Esophagus muscularis mucosa (tissue), 4 donors: ENCODE measurements at regions not wholly inside any gene's neighbourhood (a gene's known extent, or its start where the extent isn't known, plus 50 kb on each side); places are given as distances from the start of the nearest gene placed in this dataset.

Source experiments
- DNase-seq: peaks from one replicate; pipeline ENCODE4 v3.0.0-alpha.2; 2017; ENCODE audit errors: extremely low spot score
- H3K27ac ChIP-seq, 4 donors: fragments of 200-600 bp; sonication (generic); replicated peaks in 1 of 4; 1 replicate in 3 of 4; 2 replicates in 1 of 4; pipeline ENCODE4 v1.5.1; 2016 to 2019; ENCODE audit warnings: mild to moderate bottlenecking in 1 of 4
- H3K27me3 ChIP-seq, 4 donors: fragments of 200-600 bp; sonication (generic); one replicate each; pipeline versions ENCODE4 v1.5.1 to v1.6.0; 2016 to 2019
- H3K36me3 ChIP-seq, 4 donors: fragments of 200-600 bp; sonication (generic); one replicate each; pipeline ENCODE4 v1.5.1; 2016 to 2019
- H3K4me1 ChIP-seq, 4 donors: fragments of 200-600 bp; sonication (generic); one replicate each; pipeline ENCODE4 v1.5.1; 2016 to 2019
- H3K4me3 ChIP-seq, 4 donors: fragments of 200-600 bp; sonication (generic); 1 replicate in 2 of 4; 2 replicates in 2 of 4; pipeline ENCODE4 v1.5.1; 2016 to 2019; ENCODE audit warnings: mild to moderate bottlenecking in 4 of 4, moderate library complexity in 1 of 4
- H3K9me3 ChIP-seq, 4 donors: fragments of 200-600 bp; sonication (generic); 1 replicate in 3 of 4; 2 replicates in 1 of 4; pipeline ENCODE4 v1.5.1; 2016 to 2019
- EP300 ChIP-seq: sonication (generic); formaldehyde crosslinking; IDR thresholded peaks from one replicate; pipeline ENCODE4 v1.6.1; 2017; ENCODE audit warnings: antibody characterized with exemption
- POLR2A ChIP-seq: fragments of 450-650 bp; IDR thresholded peaks from one replicate; pipeline ENCODE4 v1.6.1; 2017; ENCODE audit warnings: antibody characterized with exemption, moderate library complexity, mild to moderate bottlenecking, low read depth
- POLR2AphosphoS5 ChIP-seq, 2 donors: sonication (generic); formaldehyde crosslinking; IDR thresholded peaks; one replicate each; pipeline ENCODE4 v1.6.1; 2017; ENCODE audit warnings: antibody characterized with exemption in 2 of 2
- WGBS: methylation state at CpG from one replicate; pipeline ENCODE4 v1.1.5; 2018; 5-methylcytosine and 5-hydroxymethylcytosine counted together
- intact Hi-C: fragments of 100-400 bp; cut with DNase I; formaldehyde crosslinking; loops from one replicate; pipeline ENCODE4 v1.15.1; 2023
- TF ChIP-seq, protein P1 (sequence below), 3 experiments: fragments of 200-600 bp in 2 of 3; fragments of 450-650 bp in 1 of 3; sonication (generic) in 2 of 3; IDR thresholded peaks; one replicate each; pipeline ENCODE4 v1.5.1; 2017 to 2019; ENCODE audit warnings: antibody characterized with exemption in 3 of 3, mild to moderate bottlenecking in 2 of 3, moderate library complexity in 1 of 3

DNA sequence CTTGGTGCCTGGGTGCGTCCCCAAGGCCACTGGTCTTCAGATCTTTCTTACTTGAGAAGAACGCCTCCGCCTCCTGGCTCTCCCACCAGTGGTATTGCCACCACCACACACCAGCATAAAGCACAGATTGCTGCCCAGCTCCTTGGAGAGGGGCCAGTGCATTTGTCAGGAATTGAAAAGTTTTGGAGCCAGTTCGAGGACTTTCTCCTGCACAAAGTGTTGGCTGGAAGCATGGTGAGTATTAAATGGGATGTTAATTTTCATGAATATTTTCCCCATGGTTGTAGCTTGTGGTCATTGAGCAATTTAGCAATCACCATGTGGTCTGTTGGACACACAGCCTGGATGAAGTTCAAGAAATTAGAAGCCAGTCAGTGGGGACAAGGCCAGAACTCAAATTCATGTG lies 684.6 kb upstream of the FANCL start:
- no peak for DNase-seq
- no peaks in the 10 kb centered on the region for H3K9me3 ChIP-seq
- TF ChIP-seq, protein P1, sequence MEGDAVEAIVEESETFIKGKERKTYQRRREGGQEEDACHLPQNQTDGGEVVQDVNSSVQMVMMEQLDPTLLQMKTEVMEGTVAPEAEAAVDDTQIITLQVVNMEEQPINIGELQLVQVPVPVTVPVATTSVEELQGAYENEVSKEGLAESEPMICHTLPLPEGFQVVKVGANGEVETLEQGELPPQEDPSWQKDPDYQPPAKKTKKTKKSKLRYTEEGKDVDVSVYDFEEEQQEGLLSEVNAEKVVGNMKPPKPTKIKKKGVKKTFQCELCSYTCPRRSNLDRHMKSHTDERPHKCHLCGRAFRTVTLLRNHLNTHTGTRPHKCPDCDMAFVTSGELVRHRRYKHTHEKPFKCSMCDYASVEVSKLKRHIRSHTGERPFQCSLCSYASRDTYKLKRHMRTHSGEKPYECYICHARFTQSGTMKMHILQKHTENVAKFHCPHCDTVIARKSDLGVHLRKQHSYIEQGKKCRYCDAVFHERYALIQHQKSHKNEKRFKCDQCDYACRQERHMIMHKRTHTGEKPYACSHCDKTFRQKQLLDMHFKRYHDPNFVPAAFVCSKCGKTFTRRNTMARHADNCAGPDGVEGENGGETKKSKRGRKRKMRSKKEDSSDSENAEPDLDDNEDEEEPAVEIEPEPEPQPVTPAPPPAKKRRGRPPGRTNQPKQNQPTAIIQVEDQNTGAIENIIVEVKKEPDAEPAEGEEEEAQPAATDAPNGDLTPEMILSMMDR (IDR thresholded peaks at IDR 0.05) = no peak
- TF ChIP-seq POLR2A (no peak), EP300 (no peak), POLR2AphosphoS5 (IDR thresholded peaks at IDR 0.05) (no peak)
- WGBS = 79% methylated on average over 4 of the region's 4 CpGs
- no peak overlapping the region for H3K27ac ChIP-seq
- H3K4me3 ChIP-seq = no peak overlapping the region
- intact Hi-C loops = no loop called here
- H3K4me1 ChIP-seq = no peaks in the 10 kb centered on the region
- H3K27me3 ChIP-seq = peaks cover 0 to 2% (median 0%) of the 10 kb centered on the region in 4 donors
- H3K36me3 ChIP-seq = no peaks in the 10 kb centered on the region

- intact Hi-C loops = no loop called here
- Histone ChIP-seq H3K27me3 (peaks cover 0 to 4% (median 0%) of the 10 kb centered on the region in 4 donors), H3K27ac (no peak overlapping the region), H3K4me1 (no peaks in the 10 kb centered on the region), H3K4me3 (no peak overlapping the region), H3K36me3 (no peaks in the 10 kb centered on the region), H3K9me3 (no peaks in the 10 kb centered on the region)
- TF ChIP-seq EP300 (no peak), POLR2A (no peak), POLR2AphosphoS5 (IDR thresholded peaks at IDR 0.05) (no peak)
- TF ChIP-seq, protein P1 (IDR thresholded peaks at IDR 0.05) = no peak
- DNase-seq = no peak
- 100% methylated on average over 1 of the region's 1 CpG for WGBS
These were observed 682.7 kb upstream of the FANCL start for GRCh38 chr2:58923869-58924268.

DNA sequence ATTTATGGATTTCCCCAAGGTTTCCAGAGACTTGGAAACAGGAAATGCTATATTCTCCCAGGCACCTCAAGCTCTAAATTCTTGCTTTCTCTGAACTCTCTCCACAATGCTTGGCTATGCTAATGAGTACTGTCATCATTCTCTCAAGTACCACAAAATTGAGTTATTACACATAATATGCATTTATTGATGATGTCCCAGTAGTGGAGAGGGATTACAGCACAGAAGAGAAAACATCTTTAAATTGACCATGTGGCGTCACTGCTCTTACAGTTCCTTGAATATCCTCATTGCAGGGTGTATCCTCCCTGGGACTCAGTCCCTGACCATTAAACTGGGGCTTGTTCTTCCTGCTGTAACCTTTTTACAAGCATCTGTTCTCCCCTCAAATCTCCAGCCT lies 681.1 kb upstream of the FANCL start:
- intact Hi-C loops = no loop called here
- H3K4me1 ChIP-seq = no peaks in the 10 kb centered on the region
- no peaks in the 10 kb centered on the region for H3K36me3 ChIP-seq
- DNase-seq = no peak
- H3K27me3 ChIP-seq = peaks cover 0 to 4% (median 0%) of the 10 kb centered on the region in 4 donors
- H3K9me3 ChIP-seq = no peaks in the 10 kb centered on the region
- no peak overlapping the region for H3K4me3 ChIP-seq
- 86% methylated on average over 1 of the region's 1 CpG for WGBS
- no peak overlapping the region for H3K27ac ChIP-seq
- TF ChIP-seq, protein P1 (IDR thresholded peaks at IDR 0.05) = no peak
- TF ChIP-seq EP300 = no peak

- H3K4me3 ChIP-seq = no peak overlapping the region
- peaks cover 0 to 4% (median 0%) of the 10 kb centered on the region in 4 donors for H3K27me3 ChIP-seq
- H3K4me1 ChIP-seq = no peaks in the 10 kb centered on the region
- H3K27ac ChIP-seq = no peak overlapping the region
- 79% methylated on average over 2 of the region's 2 CpGs for WGBS
- no peaks in the 10 kb centered on the region for H3K9me3 ChIP-seq
- no peak for DNase-seq
- intact Hi-C loops = no loop called here
- no peaks in the 10 kb centered on the region for H3K36me3 ChIP-seq
- TF ChIP-seq EP300 (no peak), POLR2A (no peak), POLR2AphosphoS5 (IDR thresholded peaks at IDR 0.05) (no peak)
- TF ChIP-seq, protein P1 (IDR thresholded peaks at IDR 0.05) = no peak
These were observed 680.6 kb upstream of the FANCL start for GRCh38 chr2:58921676-58922075.

DNA sequence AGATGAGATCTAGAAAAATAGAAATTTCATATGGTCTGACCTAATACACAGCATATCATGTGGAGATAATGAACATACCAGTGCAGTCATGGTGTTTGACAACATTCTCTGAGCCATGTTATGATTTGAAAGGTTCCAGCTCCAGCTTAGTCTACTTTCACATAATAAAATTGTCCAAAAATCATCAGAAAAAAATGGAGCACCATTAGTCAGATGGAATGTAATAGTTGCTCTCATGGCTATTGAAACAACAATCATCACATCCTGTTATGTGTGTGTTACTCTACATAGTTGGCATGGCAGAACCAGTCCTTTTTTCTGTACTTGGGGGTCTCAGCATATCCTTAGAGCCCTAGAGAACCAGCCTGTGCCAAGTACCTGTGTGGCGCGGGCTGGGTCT lies 678.9 kb upstream of the FANCL start:
- intact Hi-C loops = no loop called here
- TF ChIP-seq POLR2A (no peak), EP300 (no peak), POLR2AphosphoS5 (IDR thresholded peaks at IDR 0.05) (no peak)
- TF ChIP-seq, protein P1 (IDR thresholded peaks at IDR 0.05) = no peak
- no peak overlapping the region for H3K27ac ChIP-seq
- no peak overlapping the region for H3K4me3 ChIP-seq
- no peaks in the 10 kb centered on the region for H3K36me3 ChIP-seq
- no peaks in the 10 kb centered on the region for H3K4me1 ChIP-seq
- peaks cover 0 to 4% (median 0%) of the 10 kb centered on the region in 4 donors for H3K27me3 ChIP-seq
- H3K9me3 ChIP-seq = no peaks in the 10 kb centered on the region
- WGBS = no CpG with 5 or more reads among the region's 2 CpGs
- DNase-seq = no peak
